Gastroesophageal sphincter (tissue), 3 donors: ENCODE measurements at regions not wholly inside any gene's neighbourhood (a gene's known extent, or its start where the extent isn't known, plus 50 kb on each side); places are given as distances from the start of the nearest gene placed in this dataset.

ENCODE experiments used
- POLR2A ChIP-seq, 2 donors: fragments of 450-650 bp; IDR thresholded peaks; one replicate each; pipeline ENCODE4 v1.6.1; 2017; ENCODE audit warnings: antibody characterized with exemption in 2 of 2, mild to moderate bottlenecking in 2 of 2, moderate library complexity in 1 of 2
- POLR2AphosphoS5 ChIP-seq: sonication (generic); formaldehyde crosslinking; IDR thresholded peaks from one replicate; pipeline ENCODE4 v1.6.1; 2017; ENCODE audit warnings: antibody characterized with exemption
- TF ChIP-seq, protein P1 (sequence below), 4 experiments: fragments of 200-600 bp in 2 of 4; fragments of 450-650 bp in 2 of 4; sonication (generic) in 1 of 4; IDR thresholded peaks; one replicate each; pipeline ENCODE4 v1.5.1; 2017 to 2019; ENCODE audit warnings: antibody characterized with exemption in 4 of 4, mild to moderate bottlenecking in 2 of 4, moderate library complexity in 2 of 4

DNA sequence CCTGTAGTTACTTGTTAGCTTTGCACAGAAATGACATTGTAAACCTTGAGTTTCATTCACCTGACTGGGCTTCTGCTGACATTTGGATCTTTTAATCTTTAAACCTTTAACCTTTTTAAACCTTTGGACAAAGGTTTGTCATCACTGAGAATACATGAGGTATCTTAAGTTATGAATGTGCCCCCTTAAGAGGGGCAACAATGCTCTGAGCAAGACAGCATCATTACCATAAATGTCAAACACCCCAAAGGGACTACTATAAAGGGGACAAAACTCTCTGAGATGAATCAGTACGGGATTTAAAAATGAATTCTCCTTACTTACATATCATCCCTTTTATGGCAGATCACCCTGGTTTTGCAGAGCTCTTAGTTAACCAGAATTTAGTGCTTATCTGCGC lies 203.3 kb downstream of the COG6 start:
- TF ChIP-seq POLR2AphosphoS5 (no peak), POLR2A (IDR thresholded peaks at IDR 0.05) (no peak)
- TF ChIP-seq, protein P1, sequence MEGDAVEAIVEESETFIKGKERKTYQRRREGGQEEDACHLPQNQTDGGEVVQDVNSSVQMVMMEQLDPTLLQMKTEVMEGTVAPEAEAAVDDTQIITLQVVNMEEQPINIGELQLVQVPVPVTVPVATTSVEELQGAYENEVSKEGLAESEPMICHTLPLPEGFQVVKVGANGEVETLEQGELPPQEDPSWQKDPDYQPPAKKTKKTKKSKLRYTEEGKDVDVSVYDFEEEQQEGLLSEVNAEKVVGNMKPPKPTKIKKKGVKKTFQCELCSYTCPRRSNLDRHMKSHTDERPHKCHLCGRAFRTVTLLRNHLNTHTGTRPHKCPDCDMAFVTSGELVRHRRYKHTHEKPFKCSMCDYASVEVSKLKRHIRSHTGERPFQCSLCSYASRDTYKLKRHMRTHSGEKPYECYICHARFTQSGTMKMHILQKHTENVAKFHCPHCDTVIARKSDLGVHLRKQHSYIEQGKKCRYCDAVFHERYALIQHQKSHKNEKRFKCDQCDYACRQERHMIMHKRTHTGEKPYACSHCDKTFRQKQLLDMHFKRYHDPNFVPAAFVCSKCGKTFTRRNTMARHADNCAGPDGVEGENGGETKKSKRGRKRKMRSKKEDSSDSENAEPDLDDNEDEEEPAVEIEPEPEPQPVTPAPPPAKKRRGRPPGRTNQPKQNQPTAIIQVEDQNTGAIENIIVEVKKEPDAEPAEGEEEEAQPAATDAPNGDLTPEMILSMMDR (IDR thresholded peaks at IDR 0.05), result no peak
